Retinal pigment epithelial cell (primary cell): ENCODE measurements at regions not wholly inside any gene's neighbourhood (a gene's known extent, or its start where the extent isn't known, plus 50 kb on each side); places are given as distances from the start of the nearest gene placed in this dataset.
"Not testable (repeated sequence)": the region's sequence is repeated elsewhere in the genome, so short reads cannot be mapped to it uniquely, and the experiment has no call there.

Experiments used
- DNase-seq: peaks from one replicate; pipeline ENCODE4 v3.0.0-alpha.2; 2010; ENCODE audit warnings: low read depth
- H3K4me3 ChIP-seq: 2 replicates; pipeline ENCODE4 v1.5.1; 2011; ENCODE audit warnings: mild to moderate bottlenecking, low read length, control low read depth, moderate library complexity
- CTCF ChIP-seq: conservative IDR thresholded peaks from 2 replicates; pipeline ENCODE4 v1.5.1; 2011; ENCODE audit warnings: low read depth, low read length, control low read depth, inconsistent platforms

DNA sequence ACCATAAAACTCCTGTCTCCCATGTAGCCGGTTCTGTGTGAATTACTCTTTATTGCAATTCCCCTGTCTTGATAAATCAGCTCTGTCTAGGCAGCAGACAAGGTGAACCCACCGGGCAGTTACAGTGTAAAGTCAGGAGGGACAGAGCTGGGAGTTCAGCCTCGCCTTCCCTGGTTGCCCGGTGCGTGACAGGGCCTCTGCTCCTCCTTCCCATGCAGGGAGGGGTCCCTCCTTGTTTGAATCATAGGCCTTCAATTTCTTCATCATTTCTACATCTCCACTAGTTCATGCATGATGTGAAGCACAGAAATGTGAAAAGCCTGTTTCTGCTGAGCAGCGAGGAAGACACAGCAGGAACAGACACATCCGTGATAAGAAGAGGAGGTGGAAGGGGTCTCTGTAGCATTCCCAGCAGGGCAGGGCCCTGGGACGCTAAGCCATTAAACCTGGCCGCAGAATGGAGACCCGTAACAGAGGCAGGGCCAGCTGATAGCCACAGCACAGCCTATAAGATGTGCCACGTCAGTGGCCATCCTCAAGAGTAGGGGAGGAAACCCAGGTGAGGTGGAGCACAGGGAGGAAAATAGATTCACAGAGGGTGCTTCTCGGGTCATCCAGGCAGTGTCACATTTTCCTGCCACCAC lies 106.7 kb upstream of the CST7 start:
- no peak for TF ChIP-seq CTCF

GRCh38 chr20:24842918-24843715 lies 106.0 kb upstream of the CST7 start:
- DNase-seq = no peak
- no peak overlapping the region for H3K4me3 ChIP-seq
- TF ChIP-seq CTCF = no peak

More for the DNA sequence above, 106.7 kb upstream of the CST7 start:
- no peak for DNase-seq
- no peak overlapping the region for H3K4me3 ChIP-seq

DNA sequence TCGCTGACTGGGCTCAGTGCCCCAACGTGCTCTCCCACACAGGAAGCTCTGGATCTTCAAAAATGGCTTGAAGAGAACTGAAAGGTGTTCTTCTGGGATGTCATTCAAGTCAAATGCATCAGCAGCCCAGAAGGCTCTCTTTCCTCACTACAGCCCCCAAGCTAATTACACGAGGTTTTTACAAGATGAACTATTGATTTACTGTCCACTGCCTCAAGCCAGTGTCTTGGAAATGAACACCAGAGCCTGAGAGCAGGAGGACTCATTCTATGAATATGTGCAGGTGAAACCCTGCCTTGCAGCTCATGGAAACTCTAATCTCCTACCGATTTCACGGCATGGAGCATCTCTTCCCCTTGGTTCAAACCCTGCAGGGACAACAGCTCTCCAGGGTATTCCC lies 98.9 kb upstream of the CST7 start:
- TF ChIP-seq CTCF = no peak
- no peak overlapping the region for H3K4me3 ChIP-seq
- DNase-seq = no peak

- H3K4me3 ChIP-seq = no peak overlapping the region
- no peak for TF ChIP-seq CTCF
- DNase-seq = no peak
Observed at GRCh38 chr20:24851346-24852019, 97.6 kb upstream of the CST7 start.

DNA sequence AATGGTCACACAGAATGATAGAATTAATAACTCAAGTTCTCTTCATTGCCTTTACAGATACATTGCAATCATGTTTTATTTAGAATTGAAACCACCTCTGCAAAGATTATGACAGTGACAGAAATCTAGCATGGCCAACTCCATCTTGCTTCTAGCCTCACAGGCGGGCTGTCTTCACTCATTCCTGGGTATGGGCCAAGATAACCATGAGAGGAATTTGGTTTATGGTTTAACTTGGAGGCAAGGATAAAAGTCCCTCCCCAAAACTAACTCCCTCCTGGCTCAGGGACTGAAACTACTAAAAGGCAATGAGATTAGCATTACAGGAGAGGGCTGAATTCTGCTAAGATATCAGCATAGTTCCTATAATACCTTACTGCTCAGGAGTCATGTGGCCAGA lies 95.2 kb upstream of the CST7 start:
- no peak for DNase-seq
- H3K4me3 ChIP-seq = no peak overlapping the region
- no peak for TF ChIP-seq CTCF

GRCh38 chr20:24855848-24856247 lies 93.2 kb upstream of the CST7 start:
- TF ChIP-seq CTCF = no peak
- no peak for DNase-seq
- no peak overlapping the region for H3K4me3 ChIP-seq

- DNase-seq, H3K4me3 ChIP-seq: not testable (repeated sequence)
Observed at GRCh38 chr20:24858500-24858899, 90.6 kb upstream of the CST7 start.
